ENCODE measurements at regions not wholly inside any gene's neighbourhood (a gene's known extent, or its start where the extent isn't known, plus 50 kb on each side); places are given as distances from the start of the nearest gene placed in this dataset.

- no peaks in the 10 kb centered on the region for H4K20me1 ChIP-seq (ENCODE audit: low read depth)
- no peaks in the 10 kb centered on the region for H3F3A ChIP-seq (ENCODE audit: low read depth)
- TF ChIP-seq EZH2phosphoT487 (IDR thresholded peaks at IDR 0.05) = no peak
- no peak for TF ChIP-seq CTCF (IDR thresholded peaks at IDR 0.05)
- TF ChIP-seq EZH2 (IDR thresholded peaks at IDR 0.05) = no peak
- no peaks in the 10 kb centered on the region for H3K79me2 ChIP-seq (ENCODE audit: low read depth)
- no peak overlapping the region for H3K27ac ChIP-seq
- no peaks in the 10 kb centered on the region for H3K9me3 ChIP-seq (ENCODE audit: low read depth)
- no peaks in the 10 kb centered on the region for H3K4me1 Mint-ChIP-seq
- no peaks in the 10 kb centered on the region for H3K9me3 Mint-ChIP-seq
- no peaks in the 10 kb centered on the region for H3K36me3 ChIP-seq
- H3K4me2 ChIP-seq = no peak overlapping the region
- no peak for DNase-seq (ENCODE audit: low spot score)
- no peak overlapping the region for H3K27ac Mint-ChIP-seq
- H3K4me1 ChIP-seq = no peaks in the 10 kb centered on the region
- H3K27me3 Mint-ChIP-seq (ENCODE audit: insufficient read depth, low read depth) = no peaks in the 10 kb centered on the region
- H3K9ac ChIP-seq = no peak overlapping the region
- H3K4me3 Mint-ChIP-seq = no peak overlapping the region
- H3K36me3 Mint-ChIP-seq = no peaks in the 10 kb centered on the region
- no peak overlapping the region for H2AFZ ChIP-seq (replicated peaks)
- no peaks in the 10 kb centered on the region for H3K27me3 ChIP-seq
- H3K4me3 ChIP-seq = no peak overlapping the region
These were observed 79.9 kb upstream of the ATF7IP2 start for GRCh38 chr16:10305912-10306311.

GRCh38 chr16:10308305-10309193 is 77.3 kb upstream of the ATF7IP2 start:
- no peak overlapping the region for H3K4me3 Mint-ChIP-seq
- Histone ChIP-seq H3F3A (ENCODE audit: low read depth) (no peaks in the 10 kb centered on the region), H3K9me3 (ENCODE audit: low read depth) (no peaks in the 10 kb centered on the region), H4K20me1 (ENCODE audit: low read depth) (no peaks in the 10 kb centered on the region), H3K36me3 (no peaks in the 10 kb centered on the region), H3K27me3 (no peaks in the 10 kb centered on the region), H2AFZ (replicated peaks) (no peak overlapping the region), H3K4me3 (no peak overlapping the region), H3K27ac (no peak overlapping the region), H3K4me2 (no peak overlapping the region), H3K4me1 (no peaks in the 10 kb centered on the region), H3K9ac (no peak overlapping the region), H3K79me2 (ENCODE audit: low read depth) (no peaks in the 10 kb centered on the region)
- no peaks in the 10 kb centered on the region for H3K9me3 Mint-ChIP-seq
- TF ChIP-seq CTCF (IDR thresholded peaks at IDR 0.05) (no peak), EZH2 (IDR thresholded peaks at IDR 0.05) (no peak), EZH2phosphoT487 (IDR thresholded peaks at IDR 0.05) (no peak)
- H3K27me3 Mint-ChIP-seq (ENCODE audit: insufficient read depth, low read depth) = peaks cover 3% of the 10 kb centered on the region
- DNase-seq (ENCODE audit: low spot score) = no peak
- H3K27ac Mint-ChIP-seq = no peak overlapping the region
- no peaks in the 10 kb centered on the region for H3K36me3 Mint-ChIP-seq
- H3K4me1 Mint-ChIP-seq = no peaks in the 10 kb centered on the region

- Histone ChIP-seq H3K9me3 (ENCODE audit: low read depth) (no peaks in the 10 kb centered on the region), H3K27me3 (no peaks in the 10 kb centered on the region), H4K20me1 (ENCODE audit: low read depth) (no peaks in the 10 kb centered on the region), H3F3A (ENCODE audit: low read depth) (no peaks in the 10 kb centered on the region), H3K79me2 (ENCODE audit: low read depth) (no peaks in the 10 kb centered on the region), H3K27ac (no peak overlapping the region), H3K4me1 (no peaks in the 10 kb centered on the region), H2AFZ (replicated peaks) (no peak overlapping the region), H3K4me3 (no peak overlapping the region), H3K4me2 (no peak overlapping the region), H3K36me3 (no peaks in the 10 kb centered on the region), H3K9ac (no peak overlapping the region)
- no peaks in the 10 kb centered on the region for H3K4me1 Mint-ChIP-seq
- no peaks in the 10 kb centered on the region for H3K36me3 Mint-ChIP-seq
- TF ChIP-seq CTCF (IDR thresholded peaks at IDR 0.05) (no peak), EZH2 (IDR thresholded peaks at IDR 0.05) (no peak), EZH2phosphoT487 (IDR thresholded peaks at IDR 0.05) (no peak)
- DNase-seq (ENCODE audit: low spot score) = no peak
- peaks cover 3% of the 10 kb centered on the region for H3K27me3 Mint-ChIP-seq (ENCODE audit: insufficient read depth, low read depth)
- no peak overlapping the region for H3K27ac Mint-ChIP-seq
- H3K9me3 Mint-ChIP-seq = no peaks in the 10 kb centered on the region
- H3K4me3 Mint-ChIP-seq = no peak overlapping the region
These were observed 76.5 kb upstream of the ATF7IP2 start for GRCh38 chr16:10309271-10309932.

All from neural progenitor cell (in vitro differentiated cells).